ENCODE measurements at regions not wholly inside any gene's neighbourhood (a gene's known extent, or its start where the extent isn't known, plus 50 kb on each side); places are given as distances from the start of the nearest gene placed in this dataset.

GRCh38 chr1:214205053-214205452 lies 75.9 kb upstream of the SMYD2 start:
- no peak for TF ChIP-seq CTCF (IDR thresholded peaks at IDR 0.05)
- TF ChIP-seq REST (IDR thresholded peaks at IDR 0.05; ENCODE audit: insufficient read depth in 1 of 2, low read depth in 2 of 2, low read length in 1 of 2): no peak
- no peak for TF ChIP-seq POLR2AphosphoS5 (IDR thresholded peaks at IDR 0.05; ENCODE audit: low read depth, low read length)
- no peak for TF ChIP-seq SIN3A (IDR thresholded peaks at IDR 0.05; ENCODE audit: borderline replicate concordance, insufficient read depth, low read depth, low read length)
